MM.1S (cell line): ENCODE measurements at regions not wholly inside any gene's neighbourhood (a gene's known extent, or its start where the extent isn't known, plus 50 kb on each side); places are given as distances from the start of the nearest gene placed in this dataset.

Experiments
- DNase-seq: peaks from one replicate; pipeline ENCODE4 v3.0.0-alpha.2; 2015
- H2AFZ ChIP-seq: fragments of 300-600 bp; sonication (generic); 2 replicates; pipeline ENCODE4 v1.6.0; 2016; ENCODE audit warnings: antibody characterized with exemption, low read length
- H3F3A ChIP-seq: fragments of 300-600 bp; sonication (generic); 2 replicates; pipeline ENCODE4 v1.6.1; 2016; ENCODE audit warnings: mild to moderate bottlenecking, antibody characterized with exemption, low read length, moderate library complexity, mixed read lengths; ENCODE audit not compliant: insufficient read depth
- H3K27ac ChIP-seq: fragments of 300-600 bp; sonication (generic); 2 replicates; pipeline ENCODE4 v1.5.1; 2016; ENCODE audit warnings: mild to moderate bottlenecking, low read length
- H3K27me3 ChIP-seq: fragments of 300-600 bp; sonication (generic); replicated peaks from 2 replicates; pipeline ENCODE4 v1.6.0; 2016; ENCODE audit warnings: low read length; ENCODE audit not compliant: insufficient read depth
- H3K36me3 ChIP-seq: fragments of 300-600 bp; sonication (generic); replicated peaks from 2 replicates; pipeline ENCODE4 v1.6.1; 2016; ENCODE audit warnings: mild to moderate bottlenecking, low read length, mixed read lengths; ENCODE audit not compliant: insufficient read depth
- H3K4me1 ChIP-seq: fragments of 300-600 bp; sonication (generic); 2 replicates; pipeline ENCODE4 v1.6.1; 2016; ENCODE audit warnings: low read length, mixed read lengths
- H3K4me2 ChIP-seq: fragments of 300-600 bp; sonication (generic); 2 replicates; pipeline ENCODE4 v1.6.0; 2016; ENCODE audit warnings: low read depth, low read length
- H3K4me3 ChIP-seq: fragments of 300-600 bp; sonication (generic); 2 replicates; pipeline ENCODE4 v1.5.1; 2016; ENCODE audit warnings: low read length, mixed read lengths
- H3K79me2 ChIP-seq: fragments of 300-600 bp; sonication (generic); 2 replicates; pipeline ENCODE4 v1.6.1; 2016; ENCODE audit warnings: mixed run types, low read length, mixed read lengths
- H3K9ac ChIP-seq: fragments of 300-600 bp; sonication (generic); 2 replicates; pipeline ENCODE4 v1.6.1; 2016; ENCODE audit warnings: low read length, mixed read lengths
- H3K9me2 ChIP-seq: fragments of 300-600 bp; sonication (generic); replicated peaks from 2 replicates; pipeline ENCODE4 v1.6.1; 2016; ENCODE audit warnings: mild to moderate bottlenecking, low read length, mixed read lengths; ENCODE audit not compliant: insufficient read depth
- H3K9me3 ChIP-seq: fragments of 300-600 bp; sonication (generic); replicated peaks from 2 replicates; pipeline ENCODE4 v1.6.1; 2016; ENCODE audit warnings: mild to moderate bottlenecking, low read length, mixed read lengths; ENCODE audit not compliant: insufficient read depth
- H4K20me1 ChIP-seq: fragments of 300-600 bp; sonication (generic); 2 replicates; pipeline ENCODE4 v1.6.1; 2016; ENCODE audit warnings: mild to moderate bottlenecking, low read length, moderate library complexity, mixed read lengths; ENCODE audit not compliant: insufficient read depth
- CTCF ChIP-seq: fragments of 300-600 bp; sonication (generic); IDR thresholded peaks from 2 replicates; pipeline ENCODE4 v1.5.1; 2016; ENCODE audit warnings: antibody characterized with exemption, low read length, mixed read lengths
- EZH2 ChIP-seq: fragments of 300-600 bp; sonication (generic); optimal IDR thresholded peaks from 2 replicates; pipeline ENCODE3; 2017; ENCODE audit warnings: low read depth, mild to moderate bottlenecking, antibody characterized with exemption, low read length, mixed read lengths
- EZH2phosphoT487 ChIP-seq: fragments of 300-600 bp; sonication (generic); IDR thresholded peaks from 2 replicates; pipeline ENCODE4 v1.6.1; 2018; ENCODE audit warnings: antibody characterized with exemption, low read length

DNA sequence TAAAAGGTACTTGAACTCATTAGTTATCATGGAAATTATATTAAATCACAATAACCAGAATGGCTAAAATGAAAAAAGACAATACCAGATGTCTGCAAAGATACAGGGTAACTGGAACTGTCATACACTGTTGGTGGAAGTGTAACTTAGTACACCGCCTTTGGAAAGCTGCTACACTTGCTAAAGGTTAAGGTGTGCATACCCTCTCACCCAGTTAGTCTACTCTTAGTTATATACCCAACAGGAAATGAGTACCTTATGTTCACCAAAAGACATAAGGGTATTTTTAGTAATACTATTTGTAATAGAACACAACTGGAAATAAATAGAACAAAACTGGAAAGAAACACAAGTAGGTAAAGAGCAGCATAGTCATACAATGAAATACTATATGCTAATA is 155.8 kb upstream of the THUMPD2 start:
- Histone ChIP-seq H3F3A (no peaks in the 10 kb centered on the region), H3K4me3 (no peak overlapping the region), H2AFZ (no peak overlapping the region), H3K27me3 (no peaks in the 10 kb centered on the region), H3K4me2 (no peak overlapping the region), H3K36me3 (no peaks in the 10 kb centered on the region), H3K4me1 (no peaks in the 10 kb centered on the region), H3K9ac (no peak overlapping the region), H3K79me2 (no peaks in the 10 kb centered on the region), H3K9me2 (no peaks in the 10 kb centered on the region), H3K27ac (no peak overlapping the region), H3K9me3 (no peaks in the 10 kb centered on the region), H4K20me1 (no peaks in the 10 kb centered on the region)
- TF ChIP-seq CTCF (no peak), EZH2phosphoT487 (no peak), EZH2 (no peak)
- DNase-seq, result no peak

GRCh38 chr2:39933196-39933595 is 154.1 kb upstream of the THUMPD2 start:
- H3K4me3 ChIP-seq, result no peak overlapping the region
- DNase-seq, result no peak
- H3K79me2 ChIP-seq, result no peaks in the 10 kb centered on the region
- H2AFZ ChIP-seq, result no peak overlapping the region
- H3K36me3 ChIP-seq, result no peaks in the 10 kb centered on the region
- no peak for TF ChIP-seq EZH2
- no peak for TF ChIP-seq CTCF
- TF ChIP-seq EZH2phosphoT487, result no peak
- no peaks in the 10 kb centered on the region for H3K27me3 ChIP-seq
- H3K9me3 ChIP-seq, result no peaks in the 10 kb centered on the region
- H3F3A ChIP-seq, result no peaks in the 10 kb centered on the region
- H4K20me1 ChIP-seq, result no peaks in the 10 kb centered on the region
- no peak overlapping the region for H3K27ac ChIP-seq
- no peaks in the 10 kb centered on the region for H3K9me2 ChIP-seq
- H3K4me1 ChIP-seq, result no peaks in the 10 kb centered on the region
- no peak overlapping the region for H3K4me2 ChIP-seq
- H3K9ac ChIP-seq, result no peak overlapping the region

DNA sequence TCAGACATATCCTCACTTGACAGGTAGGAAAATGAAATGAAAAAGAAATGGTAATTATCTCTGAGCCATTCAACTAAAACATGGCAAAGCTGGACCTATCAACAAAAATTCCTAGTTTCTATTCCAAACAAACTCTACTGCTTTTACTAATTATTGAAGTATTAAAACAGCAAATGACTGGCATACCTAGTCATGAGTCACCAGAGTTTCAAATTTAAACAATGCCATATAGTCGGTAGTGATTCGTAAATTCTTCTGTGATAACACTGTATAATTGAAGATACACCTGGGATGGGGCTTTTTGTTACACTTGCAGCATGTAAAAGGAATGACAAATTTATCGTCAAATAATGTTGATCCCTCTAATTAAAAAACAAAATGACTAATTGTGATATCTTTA is 153.1 kb upstream of the THUMPD2 start:
- no peaks in the 10 kb centered on the region for H4K20me1 ChIP-seq
- H3K4me1 ChIP-seq, result no peaks in the 10 kb centered on the region
- no peak overlapping the region for H3K4me2 ChIP-seq
- H3K9me3 ChIP-seq, result no peaks in the 10 kb centered on the region
- no peaks in the 10 kb centered on the region for H3F3A ChIP-seq
- H3K27ac ChIP-seq, result no peak overlapping the region
- H2AFZ ChIP-seq, result no peak overlapping the region
- no peak overlapping the region for H3K4me3 ChIP-seq
- no peaks in the 10 kb centered on the region for H3K79me2 ChIP-seq
- H3K36me3 ChIP-seq, result no peaks in the 10 kb centered on the region
- no peak overlapping the region for H3K9ac ChIP-seq
- no peak for TF ChIP-seq EZH2phosphoT487
- TF ChIP-seq CTCF, result no peak
- TF ChIP-seq EZH2, result no peak
- H3K27me3 ChIP-seq, result no peaks in the 10 kb centered on the region
- no peak for DNase-seq
- H3K9me2 ChIP-seq, result no peaks in the 10 kb centered on the region
